ENCODE measurements at regions not wholly inside any gene's neighbourhood (a gene's known extent, or its start where the extent isn't known, plus 50 kb on each side); places are given as distances from the start of the nearest gene placed in this dataset.

DNA sequence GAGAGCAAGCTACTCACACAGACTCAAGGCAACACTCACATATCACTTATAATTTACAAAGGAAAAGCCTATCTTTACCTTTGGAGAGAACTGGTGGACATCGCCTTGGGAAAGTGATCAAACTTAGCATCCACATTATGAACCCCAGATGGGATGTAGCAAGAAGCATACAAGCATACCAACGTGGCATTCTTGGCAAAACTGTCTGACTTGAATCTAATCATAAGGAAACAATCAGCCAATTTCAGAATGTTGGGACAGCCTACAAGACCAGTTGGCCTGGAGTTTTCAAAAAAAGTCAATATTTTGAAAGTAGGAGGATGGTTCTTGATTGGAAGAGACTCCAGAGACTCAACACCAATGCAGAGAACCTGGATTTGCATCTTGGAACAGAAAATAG lies 79.1 kb upstream of the PMAIP1 start:
- TF ChIP-seq, protein P1, sequence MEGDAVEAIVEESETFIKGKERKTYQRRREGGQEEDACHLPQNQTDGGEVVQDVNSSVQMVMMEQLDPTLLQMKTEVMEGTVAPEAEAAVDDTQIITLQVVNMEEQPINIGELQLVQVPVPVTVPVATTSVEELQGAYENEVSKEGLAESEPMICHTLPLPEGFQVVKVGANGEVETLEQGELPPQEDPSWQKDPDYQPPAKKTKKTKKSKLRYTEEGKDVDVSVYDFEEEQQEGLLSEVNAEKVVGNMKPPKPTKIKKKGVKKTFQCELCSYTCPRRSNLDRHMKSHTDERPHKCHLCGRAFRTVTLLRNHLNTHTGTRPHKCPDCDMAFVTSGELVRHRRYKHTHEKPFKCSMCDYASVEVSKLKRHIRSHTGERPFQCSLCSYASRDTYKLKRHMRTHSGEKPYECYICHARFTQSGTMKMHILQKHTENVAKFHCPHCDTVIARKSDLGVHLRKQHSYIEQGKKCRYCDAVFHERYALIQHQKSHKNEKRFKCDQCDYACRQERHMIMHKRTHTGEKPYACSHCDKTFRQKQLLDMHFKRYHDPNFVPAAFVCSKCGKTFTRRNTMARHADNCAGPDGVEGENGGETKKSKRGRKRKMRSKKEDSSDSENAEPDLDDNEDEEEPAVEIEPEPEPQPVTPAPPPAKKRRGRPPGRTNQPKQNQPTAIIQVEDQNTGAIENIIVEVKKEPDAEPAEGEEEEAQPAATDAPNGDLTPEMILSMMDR (conservative IDR thresholded peaks at IDR 0.05; ENCODE audit: low read depth, low read length) = no peak
- no peak overlapping the region for H3K4me3 ChIP-seq (ENCODE audit: low read depth, low read length)
- no peak for DNase-seq (ENCODE audit: low read depth)

DNA sequence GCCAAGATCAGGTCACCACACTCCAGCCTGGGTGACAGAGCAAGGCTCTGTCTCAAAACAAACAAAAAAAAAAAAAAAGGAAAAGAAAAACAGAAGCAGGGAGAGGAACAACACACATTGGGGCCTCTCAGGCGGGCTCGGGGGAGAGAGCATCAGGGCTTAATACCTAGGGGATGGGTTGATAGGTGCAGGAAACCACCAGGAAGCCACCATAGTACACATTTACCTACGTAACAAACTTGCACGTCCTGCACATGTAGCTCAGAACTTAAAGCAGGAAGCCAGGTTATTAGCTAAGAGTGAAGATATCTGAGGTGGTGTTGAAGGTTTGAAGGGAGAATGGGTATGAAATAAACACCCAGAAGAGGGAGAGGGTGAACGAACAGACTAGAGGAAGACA lies 81.0 kb upstream of the PMAIP1 start:
- no peak for DNase-seq (ENCODE audit: low read depth)
- H3K4me3 ChIP-seq (ENCODE audit: low read depth, low read length) = no peak overlapping the region
- TF ChIP-seq, protein P1 (conservative IDR thresholded peaks at IDR 0.05; ENCODE audit: low read depth, low read length) = no peak

DNA sequence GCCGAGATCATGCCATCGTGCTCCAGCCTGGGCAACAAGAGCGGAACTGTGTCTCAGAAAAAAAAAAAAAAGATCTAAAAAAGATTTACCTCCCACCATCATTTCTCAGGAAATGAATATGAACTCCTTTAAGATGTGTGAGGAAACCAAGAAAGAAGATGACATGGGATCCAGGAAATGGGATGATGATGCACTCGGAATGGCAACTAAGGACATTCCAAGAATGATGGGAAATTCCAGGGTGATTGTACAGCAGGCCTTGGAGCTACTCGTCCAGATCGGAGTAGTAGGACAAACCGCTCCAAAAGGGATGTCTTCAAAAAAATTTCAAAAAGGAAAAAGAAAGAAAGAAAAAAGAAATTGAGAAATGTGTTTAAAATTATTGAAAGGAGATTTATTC lies 84.9 kb upstream of the PMAIP1 start:
- no peak overlapping the region for H3K4me3 ChIP-seq (ENCODE audit: low read depth, low read length)
- TF ChIP-seq, protein P1 (conservative IDR thresholded peaks at IDR 0.05; ENCODE audit: low read depth, low read length) = no peak
- DNase-seq (ENCODE audit: low read depth) = peak; percentile 56

DNA sequence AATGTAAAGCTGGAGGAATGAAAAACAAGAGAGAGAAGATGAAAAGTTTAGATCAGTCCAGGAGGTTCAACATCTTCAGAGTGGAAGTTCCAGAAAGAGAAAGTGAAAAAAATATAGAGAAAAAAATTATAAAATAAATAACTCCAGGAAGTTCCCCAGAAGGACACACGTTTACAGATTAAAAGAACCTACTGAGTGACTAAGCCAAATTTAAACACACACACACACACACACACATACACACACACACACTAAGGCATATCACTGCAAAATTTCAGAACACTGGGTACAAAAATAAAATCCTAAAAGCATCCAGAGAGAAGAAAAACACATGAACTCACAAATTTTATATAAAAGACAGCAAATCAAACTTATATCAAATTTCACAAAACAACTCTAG lies 85.9 kb upstream of the PMAIP1 start:
- H3K4me3 ChIP-seq (ENCODE audit: low read depth, low read length) = no peak overlapping the region
- TF ChIP-seq, protein P1 (conservative IDR thresholded peaks at IDR 0.05; ENCODE audit: low read depth, low read length) = no peak
- no peak for DNase-seq (ENCODE audit: low read depth)

DNA sequence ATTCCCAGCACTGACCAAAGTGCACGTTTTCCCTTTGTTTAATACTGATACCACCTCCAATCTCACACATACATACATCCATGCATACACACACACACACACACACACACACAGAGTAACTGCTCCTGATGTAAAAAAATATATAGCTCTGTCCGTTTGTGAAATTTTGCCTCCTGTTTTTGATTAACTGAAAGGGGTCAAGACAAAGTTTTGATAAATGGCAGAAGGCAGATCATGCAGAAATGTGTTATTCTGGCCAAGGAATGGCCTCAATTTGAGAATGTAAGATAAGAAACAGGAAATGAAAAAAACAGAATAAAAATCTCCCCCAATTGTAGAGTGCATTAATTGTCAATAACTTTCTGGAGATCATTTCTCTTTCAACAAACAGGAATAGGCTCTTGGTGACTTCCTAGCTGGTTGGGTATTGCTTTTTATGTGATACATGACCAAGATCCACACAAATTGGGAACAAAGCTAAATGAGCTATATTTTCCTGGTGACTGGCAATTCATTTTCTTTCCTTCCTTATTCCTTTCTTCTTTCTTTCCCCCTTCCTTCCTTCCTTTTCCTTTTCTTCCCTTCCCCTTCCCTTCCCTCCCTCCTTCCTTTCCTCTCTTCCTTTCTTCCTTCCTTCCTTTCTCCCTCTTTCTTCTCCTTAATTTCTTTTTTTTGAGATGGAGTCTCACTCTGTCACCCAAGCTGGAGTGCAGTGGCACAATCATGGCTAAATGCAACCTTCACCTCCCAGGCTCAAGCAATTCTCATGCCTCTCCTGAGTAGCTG lies 88.9 kb upstream of the PMAIP1 start:
- TF ChIP-seq, protein P1 (conservative IDR thresholded peaks at IDR 0.05; ENCODE audit: low read depth, low read length) = no peak
- no peak overlapping the region for H3K4me3 ChIP-seq (ENCODE audit: low read depth, low read length)
- DNase-seq (ENCODE audit: low read depth) = no peak

DNA sequence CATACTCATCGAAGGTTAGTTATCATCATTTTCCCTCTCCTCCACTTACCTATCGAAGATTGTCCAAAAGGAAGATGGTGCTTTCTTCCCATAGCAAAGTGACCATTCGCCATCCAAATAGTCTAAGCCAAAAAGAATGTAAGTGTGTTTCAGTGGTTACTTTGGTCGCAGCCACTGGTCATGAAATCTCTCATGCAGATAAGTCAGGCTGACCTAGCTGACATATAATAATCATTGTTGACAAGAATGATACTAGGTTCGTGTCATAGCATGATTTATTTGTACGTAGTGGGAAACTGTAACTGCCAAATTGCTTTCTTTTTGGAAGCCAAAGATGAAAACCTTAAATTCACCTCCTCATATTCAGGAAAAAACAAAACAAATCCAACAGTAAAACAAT lies 89.6 kb upstream of the PMAIP1 start:
- H3K4me3 ChIP-seq (ENCODE audit: low read depth, low read length) = no peak overlapping the region
- TF ChIP-seq, protein P1 (conservative IDR thresholded peaks at IDR 0.05; ENCODE audit: low read depth, low read length) = no peak
- DNase-seq (ENCODE audit: low read depth) = no peak

DNA sequence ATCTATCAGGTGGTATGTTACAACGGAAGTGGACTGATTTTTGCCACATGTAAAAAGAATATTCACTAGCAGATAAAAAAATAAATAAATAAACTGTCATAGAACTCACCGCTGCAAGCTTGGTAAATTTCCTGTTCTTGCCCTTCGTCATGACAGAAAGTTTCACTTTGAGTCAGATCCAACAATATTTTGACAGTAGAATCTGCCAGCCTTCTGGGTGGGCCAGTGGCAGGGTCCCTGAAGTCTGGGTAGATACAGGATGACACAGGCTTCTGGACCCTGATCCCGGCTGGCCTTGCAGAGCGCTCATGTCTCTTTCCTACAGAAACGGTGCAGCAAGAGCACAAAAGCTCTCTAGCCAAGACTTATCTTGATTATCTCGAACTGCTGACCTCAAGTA lies 97.8 kb upstream of the PMAIP1 start:
- TF ChIP-seq, protein P1 (conservative IDR thresholded peaks at IDR 0.05; ENCODE audit: low read depth, low read length) = no peak
- H3K4me3 ChIP-seq (ENCODE audit: low read depth, low read length) = no peak overlapping the region
- no peak for DNase-seq (ENCODE audit: low read depth)

Data from epithelial cell of proximal tubule (primary cell).